ENCODE measurements at regions not wholly inside any gene's neighbourhood (a gene's known extent, or its start where the extent isn't known, plus 50 kb on each side); places are given as distances from the start of the nearest gene placed in this dataset.

GRCh38 chr21:28617300-28617699 lies 375.4 kb downstream of the LTN1 start:
- TF ChIP-seq EP300 (IDR thresholded peaks at IDR 0.05; ENCODE audit: low read depth) (no peak), POLR2AphosphoS5 (IDR thresholded peaks at IDR 0.05) (no peak), POLR2A (IDR thresholded peaks at IDR 0.05) (no peak)
- TF ChIP-seq, protein P1, sequence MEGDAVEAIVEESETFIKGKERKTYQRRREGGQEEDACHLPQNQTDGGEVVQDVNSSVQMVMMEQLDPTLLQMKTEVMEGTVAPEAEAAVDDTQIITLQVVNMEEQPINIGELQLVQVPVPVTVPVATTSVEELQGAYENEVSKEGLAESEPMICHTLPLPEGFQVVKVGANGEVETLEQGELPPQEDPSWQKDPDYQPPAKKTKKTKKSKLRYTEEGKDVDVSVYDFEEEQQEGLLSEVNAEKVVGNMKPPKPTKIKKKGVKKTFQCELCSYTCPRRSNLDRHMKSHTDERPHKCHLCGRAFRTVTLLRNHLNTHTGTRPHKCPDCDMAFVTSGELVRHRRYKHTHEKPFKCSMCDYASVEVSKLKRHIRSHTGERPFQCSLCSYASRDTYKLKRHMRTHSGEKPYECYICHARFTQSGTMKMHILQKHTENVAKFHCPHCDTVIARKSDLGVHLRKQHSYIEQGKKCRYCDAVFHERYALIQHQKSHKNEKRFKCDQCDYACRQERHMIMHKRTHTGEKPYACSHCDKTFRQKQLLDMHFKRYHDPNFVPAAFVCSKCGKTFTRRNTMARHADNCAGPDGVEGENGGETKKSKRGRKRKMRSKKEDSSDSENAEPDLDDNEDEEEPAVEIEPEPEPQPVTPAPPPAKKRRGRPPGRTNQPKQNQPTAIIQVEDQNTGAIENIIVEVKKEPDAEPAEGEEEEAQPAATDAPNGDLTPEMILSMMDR (IDR thresholded peaks at IDR 0.05) = no peak

Data from transverse colon (tissue), 4 donors.